ENCODE measurements at regions not wholly inside any gene's neighbourhood (a gene's known extent, or its start where the extent isn't known, plus 50 kb on each side); places are given as distances from the start of the nearest gene placed in this dataset.

GRCh38 chr3:8256441-8257071, 245.1 kb upstream of the LMCD1 start:
- TF ChIP-seq CTCF (IDR thresholded peaks at IDR 0.05) = no peak
- TF ChIP-seq POLR2AphosphoS5 (IDR thresholded peaks at IDR 0.05) = no peak

All from upper lobe of left lung (tissue), 4 donors.